OCI-M1 (cell line): ENCODE measurements at regions not wholly inside any gene's neighbourhood (a gene's known extent, or its start where the extent isn't known, plus 50 kb on each side); places are given as distances from the start of the nearest gene placed in this dataset.
"Not testable (repeated sequence)": the region's sequence is repeated elsewhere in the genome, so short reads cannot be mapped to it uniquely, and the experiment has no call there.

Experiments used
- DNase-seq: peaks from one replicate; lab custom pipeline; 2025; lab: John Stamatoyannopoulos, UW

- DNase-seq: no peak
These were observed 424.5 kb downstream of the SOX2 start for GRCh38 chr3:182136008-182136910.

DNA sequence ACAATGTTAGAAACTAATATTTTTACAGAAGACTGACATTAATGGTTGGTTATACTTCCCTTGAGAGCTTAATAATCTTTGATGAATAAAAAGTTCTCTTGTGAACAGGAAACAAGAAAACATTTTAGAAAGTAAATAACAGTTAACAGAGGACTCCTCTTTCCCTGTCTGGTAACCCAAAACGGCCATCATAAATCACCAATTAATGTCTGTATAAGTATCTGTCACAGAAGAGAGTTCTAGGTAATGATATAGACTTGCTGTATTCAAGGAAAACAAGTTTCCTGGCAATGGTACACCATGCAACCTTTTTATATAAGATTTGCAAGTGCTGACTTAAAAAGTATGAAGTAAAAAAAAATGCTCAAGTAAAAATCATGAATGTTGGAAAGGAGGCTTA lies 426.7 kb downstream of the SOX2 start:
- DNase-seq: no peak

- DNase-seq: no peak
These were observed 428.1 kb downstream of the SOX2 start for GRCh38 chr3:182139627-182140357.

DNA sequence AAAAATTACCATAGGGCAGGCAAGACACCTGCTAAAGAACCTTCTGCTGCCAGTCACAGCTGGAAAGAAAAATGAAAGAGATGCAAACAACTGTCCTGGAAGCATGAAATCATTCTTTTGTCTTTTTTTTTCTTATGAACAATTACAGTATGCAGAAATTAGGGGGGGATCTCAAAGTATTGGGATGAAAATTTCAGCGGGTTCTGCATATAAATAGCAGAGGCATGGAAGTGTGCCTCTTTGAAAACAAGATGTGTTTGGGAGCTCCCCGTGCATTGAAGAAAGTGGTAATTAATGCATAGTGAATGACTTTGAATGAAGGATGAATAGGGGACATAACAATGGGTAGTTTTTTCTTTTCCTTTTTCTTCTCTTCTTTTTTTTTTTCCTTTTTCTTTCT lies 431.2 kb downstream of the SOX2 start:
- no peak for DNase-seq

DNA sequence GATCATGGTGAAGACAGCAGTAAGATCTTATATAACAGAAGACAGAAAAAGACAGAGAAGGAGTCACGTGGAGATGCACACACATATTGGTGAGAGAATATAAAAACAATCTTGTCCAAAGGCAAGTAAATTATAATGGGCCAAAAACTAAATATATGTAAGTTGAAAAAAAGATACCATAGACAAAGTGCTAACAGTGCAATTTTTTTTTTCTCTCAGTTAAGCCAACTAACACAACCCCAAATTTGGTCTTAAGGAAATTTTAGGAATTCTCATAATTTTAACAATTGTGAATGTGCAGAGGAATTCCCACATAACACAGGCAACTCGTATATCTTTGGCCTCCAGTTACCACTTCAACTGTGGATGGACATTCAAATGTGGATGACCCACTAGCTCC lies 432.2 kb downstream of the SOX2 start:
- DNase-seq: no peak

- DNase-seq: no peak
These were observed 436.6 kb downstream of the SOX2 start for GRCh38 chr3:182148360-182148759.

DNA sequence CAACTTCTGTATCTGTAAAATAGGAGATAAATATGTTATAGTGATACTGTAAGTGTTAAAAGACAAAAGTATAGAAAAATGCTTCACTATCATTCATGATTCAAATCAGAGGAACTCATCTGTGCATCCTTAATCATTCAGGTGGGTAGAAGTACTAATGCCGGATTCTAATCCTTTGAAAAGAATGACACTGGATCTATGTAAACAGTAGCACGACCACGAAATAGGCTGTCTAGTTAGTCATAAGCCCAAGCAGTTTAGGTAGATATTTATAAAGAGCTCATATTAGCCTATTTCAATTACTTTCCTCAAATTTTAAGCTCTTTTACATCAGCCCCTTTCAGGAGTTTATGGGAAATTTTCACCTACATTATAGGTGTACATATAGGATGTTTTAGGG lies 437.9 kb downstream of the SOX2 start:
- DNase-seq: no peak

DNA sequence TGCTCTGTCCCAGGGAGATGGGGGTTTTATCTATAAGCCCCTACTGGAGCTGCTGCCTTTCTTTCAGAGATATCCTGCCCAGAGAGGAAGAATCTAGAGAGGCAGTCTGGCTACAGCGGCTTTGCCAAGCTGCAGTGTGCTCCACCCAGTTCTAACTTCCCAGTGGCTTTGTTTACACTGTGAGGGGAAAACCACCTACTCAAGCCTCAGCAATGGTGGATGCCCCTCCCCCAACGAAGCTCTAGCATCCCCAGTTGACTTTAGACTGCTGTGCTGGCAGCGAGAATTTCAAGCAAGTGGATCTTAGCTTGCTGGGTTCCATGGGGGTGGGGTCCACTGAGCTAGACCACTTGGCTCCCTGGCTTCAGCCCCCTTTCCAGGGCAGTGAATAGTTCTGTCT lies 444.6 kb downstream of the SOX2 start:
- not testable (repeated sequence) for DNase-seq

DNA sequence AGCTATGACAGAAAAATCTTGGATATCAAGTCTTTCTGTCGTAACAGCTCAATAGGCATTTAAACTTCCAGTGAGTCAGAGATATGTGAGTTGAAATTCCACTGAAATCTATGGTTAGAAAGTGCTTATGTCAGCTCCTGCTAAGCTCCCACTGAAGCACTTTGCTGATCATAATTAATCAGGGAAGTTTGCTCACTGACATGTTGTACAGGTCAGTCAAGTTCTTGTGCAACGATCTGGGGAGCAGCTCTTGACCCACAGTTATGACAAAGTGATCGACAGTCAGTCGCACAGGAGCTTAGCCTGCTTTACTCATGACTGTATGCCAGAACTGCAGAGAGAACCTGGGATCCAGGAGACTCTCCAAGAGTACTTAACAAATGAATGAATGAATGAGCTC lies 453.5 kb downstream of the SOX2 start:
- no peak for DNase-seq

GRCh38 chr3:182172534-182172933 lies 460.8 kb downstream of the SOX2 start:
- no peak for DNase-seq

GRCh38 chr3:182178488-182179200 lies 466.9 kb downstream of the SOX2 start:
- no peak for DNase-seq

- no peak for DNase-seq
These were observed 467.9 kb downstream of the SOX2 start for GRCh38 chr3:182179631-182180030.

GRCh38 chr3:182180654-182181385 lies 469.1 kb downstream of the SOX2 start:
- no peak for DNase-seq

GRCh38 chr3:182182531-182182968 lies 470.8 kb downstream of the SOX2 start:
- DNase-seq: no peak

- no peak for DNase-seq
These were observed 472.1 kb downstream of the SOX2 start for GRCh38 chr3:182183716-182184430.

DNA sequence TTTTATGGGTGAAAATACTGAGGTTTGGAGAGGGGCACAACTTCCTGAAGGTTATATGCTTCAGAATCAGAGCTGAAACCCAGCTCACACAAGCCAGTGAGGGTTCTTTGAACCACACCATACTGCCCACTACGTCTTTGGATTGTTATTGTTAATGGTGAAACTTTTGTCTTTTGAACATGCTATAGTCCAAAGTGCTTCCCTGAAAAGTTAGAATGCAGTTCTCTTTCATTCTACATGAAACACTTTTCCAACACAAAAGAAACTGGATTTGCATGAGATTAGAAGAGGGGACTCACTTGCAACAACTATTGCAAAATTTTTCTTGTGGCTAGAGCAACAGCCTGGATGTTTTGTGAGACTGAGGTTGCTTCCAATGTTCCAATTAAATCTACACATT lies 473.6 kb downstream of the SOX2 start:
- DNase-seq: no peak

DNA sequence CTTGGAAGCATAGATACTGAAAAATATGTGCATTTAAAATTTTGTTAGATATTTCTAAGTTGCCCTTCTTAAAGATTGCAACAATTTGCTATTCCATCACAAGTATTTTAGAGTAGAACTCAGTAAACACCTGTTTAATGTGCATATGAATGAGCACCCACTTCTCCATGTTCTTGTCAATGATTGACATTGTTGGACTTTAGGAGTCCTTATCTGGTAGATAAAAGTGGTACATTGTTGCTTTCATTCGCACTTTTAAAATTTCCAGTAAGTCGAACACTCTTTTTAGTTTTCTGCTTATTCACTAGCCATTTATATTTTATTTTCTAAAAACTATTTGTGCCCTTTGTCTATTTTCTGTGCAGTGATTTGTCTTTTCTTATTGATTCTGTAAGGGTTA lies 478.3 kb downstream of the SOX2 start:
- DNase-seq: no peak

DNA sequence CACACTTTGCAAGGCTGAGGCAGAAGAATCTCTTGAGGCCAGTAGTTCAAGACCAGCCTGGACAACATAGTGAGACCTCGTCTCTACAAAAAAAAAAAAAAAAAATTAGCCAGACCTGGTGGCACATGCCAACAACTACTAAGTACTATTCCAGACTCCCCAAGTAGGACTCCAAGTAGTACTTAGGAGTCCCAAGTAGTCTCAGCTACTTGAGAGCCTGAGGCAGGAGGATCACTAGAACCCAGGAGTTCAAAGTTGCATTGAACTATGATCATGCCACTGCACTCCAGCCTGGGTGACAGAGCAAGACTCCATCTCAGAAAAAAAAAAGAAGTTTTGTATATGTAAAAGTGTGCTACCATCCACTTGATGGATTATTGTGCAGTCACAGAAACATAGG lies 486.6 kb downstream of the SOX2 start:
- DNase-seq: no peak

DNA sequence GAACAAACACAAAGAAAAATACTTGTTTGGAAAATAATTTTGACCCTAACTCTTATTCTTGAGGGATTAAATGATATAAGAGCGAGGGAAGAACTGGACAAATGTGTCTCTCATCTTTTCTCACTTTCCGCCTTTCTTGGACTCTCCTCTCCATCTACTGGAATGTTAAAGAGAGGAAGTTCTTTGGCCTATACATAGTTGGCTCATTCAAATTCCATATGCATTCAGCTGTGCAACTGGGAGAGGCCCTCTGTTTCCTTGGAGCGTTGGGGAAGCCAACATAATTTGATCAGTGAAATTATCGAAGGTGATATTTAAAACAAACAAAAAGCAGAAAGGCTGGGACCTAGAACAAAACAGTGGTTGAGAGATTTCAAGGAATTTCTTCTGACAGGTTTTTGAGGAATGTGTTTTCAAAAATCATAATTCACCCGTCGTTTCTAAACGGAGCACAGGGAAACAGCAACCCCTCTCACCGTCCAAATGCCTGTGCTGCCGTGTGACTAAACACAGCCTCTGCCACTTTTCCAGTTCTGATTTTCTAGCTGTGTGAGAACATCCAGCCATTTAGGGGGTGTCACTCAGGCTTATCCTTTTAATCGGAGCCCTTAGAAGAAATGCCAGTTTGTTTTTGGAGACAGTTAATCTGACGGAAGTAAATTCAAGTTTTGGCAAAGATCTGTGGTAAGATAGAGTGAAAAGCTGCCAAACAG lies 489.9 kb downstream of the SOX2 start:
- no peak for DNase-seq

- DNase-seq: no peak
These were observed 500.9 kb downstream of the SOX2 start for GRCh38 chr3:182212479-182213076.
